Glutamatergic neuron (in vitro differentiated cells): ENCODE measurements at regions not wholly inside any gene's neighbourhood (a gene's known extent, or its start where the extent isn't known, plus 50 kb on each side); places are given as distances from the start of the nearest gene placed in this dataset.

ENCODE experiments used
- DNase-seq: peaks from one replicate; pipeline ENCODE4 v3.0.0; 2022
- H3K27ac Mint-ChIP-seq: one replicate; pipeline ENCODE4 v1.8.0; 2020; ENCODE audit warnings: mild to moderate bottlenecking, mixed read lengths, inconsistent platforms; ENCODE audit not compliant: unreplicated experiment
- H3K27me3 Mint-ChIP-seq: one replicate; pipeline ENCODE4 v1.8.0; 2020; ENCODE audit warnings: mild to moderate bottlenecking, moderate library complexity, mixed read lengths, inconsistent platforms; ENCODE audit not compliant: unreplicated experiment
- H3K36me3 Mint-ChIP-seq: one replicate; pipeline ENCODE4 v1.8.0; 2020; ENCODE audit warnings: mild to moderate bottlenecking, mixed read lengths, inconsistent platforms; ENCODE audit not compliant: unreplicated experiment
- H3K4me1 Mint-ChIP-seq: one replicate; pipeline ENCODE4 v1.8.0; 2020; ENCODE audit warnings: mild to moderate bottlenecking, low read depth, mixed read lengths, inconsistent platforms; ENCODE audit not compliant: unreplicated experiment
- H3K4me3 Mint-ChIP-seq: one replicate; pipeline ENCODE4 v1.8.0; 2020; ENCODE audit warnings: mild to moderate bottlenecking, mixed read lengths, inconsistent platforms; ENCODE audit not compliant: unreplicated experiment
- H3K9me3 Mint-ChIP-seq: one replicate; pipeline ENCODE4 v1.8.0; 2020; ENCODE audit warnings: mild to moderate bottlenecking, moderate library complexity, mixed read lengths, inconsistent platforms; ENCODE audit not compliant: unreplicated experiment
- TF ChIP-seq, protein P1 (sequence below): fragments of 200-600 bp; sonication (generic); IDR thresholded peaks from one replicate; pipeline ENCODE4 v1.5.0; 2021; ENCODE audit not compliant: partially characterized antibody, unreplicated experiment

DNA sequence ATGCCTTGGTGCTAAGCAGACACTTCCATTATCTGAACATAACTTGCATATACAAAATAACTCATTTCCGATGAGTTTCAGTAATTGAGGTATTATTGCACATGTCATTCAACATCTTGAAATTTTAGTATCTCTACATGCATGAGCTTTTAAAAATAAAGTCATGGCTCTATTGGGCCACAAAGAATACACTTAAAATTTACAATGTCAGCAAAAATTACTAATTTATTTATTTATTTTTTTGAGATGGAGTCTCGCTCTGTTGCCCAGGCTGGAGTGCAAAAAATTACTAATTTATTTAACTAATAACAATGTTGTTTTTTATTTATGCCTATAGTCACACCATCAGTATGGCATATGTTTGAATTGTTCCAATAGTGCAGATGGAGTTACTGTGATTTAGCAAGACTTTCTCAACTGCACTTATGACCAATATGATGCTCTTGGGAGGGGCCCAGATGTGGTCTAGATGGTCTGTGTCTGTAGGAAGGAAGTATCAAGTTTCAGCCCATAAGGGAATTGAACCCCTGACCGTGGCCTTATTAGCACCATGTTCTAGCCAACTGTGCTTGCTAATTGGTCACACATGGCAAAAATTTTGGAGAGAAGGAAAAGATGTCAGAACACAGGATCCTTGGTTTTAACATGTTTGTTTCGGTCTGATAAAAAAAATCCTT, 370.7 kb upstream of the TSHZ2 start:
- peaks cover 6% of the 10 kb centered on the region for H3K4me1 Mint-ChIP-seq

DNA sequence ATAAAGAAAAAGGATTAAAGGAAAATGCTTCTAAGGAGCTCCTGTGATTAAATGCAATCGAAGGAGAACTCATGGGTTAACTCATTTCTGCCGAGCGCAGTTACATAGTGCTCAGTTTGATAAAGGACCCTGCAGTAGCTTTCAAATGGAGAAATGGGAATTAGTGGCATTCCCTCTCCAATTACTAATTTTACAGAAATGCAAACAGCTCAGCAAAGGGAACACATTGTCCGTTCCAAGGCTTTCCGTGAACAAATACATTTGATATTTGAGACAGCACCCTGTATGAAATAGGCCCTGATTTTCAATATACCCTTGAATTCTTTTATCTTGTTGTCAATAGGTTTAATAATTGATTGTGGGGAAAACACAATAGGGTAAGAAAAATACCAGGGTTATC, 375.9 kb upstream of the TSHZ2 start:
- Mint-ChIP-seq H3K9me3 (no peaks in the 10 kb centered on the region), H3K36me3 (no peaks in the 10 kb centered on the region), H3K4me1 (no peaks in the 10 kb centered on the region), H3K27ac (no peak overlapping the region), H3K27me3 (no peaks in the 10 kb centered on the region), H3K4me3 (no peak overlapping the region)
- TF ChIP-seq, protein P1, sequence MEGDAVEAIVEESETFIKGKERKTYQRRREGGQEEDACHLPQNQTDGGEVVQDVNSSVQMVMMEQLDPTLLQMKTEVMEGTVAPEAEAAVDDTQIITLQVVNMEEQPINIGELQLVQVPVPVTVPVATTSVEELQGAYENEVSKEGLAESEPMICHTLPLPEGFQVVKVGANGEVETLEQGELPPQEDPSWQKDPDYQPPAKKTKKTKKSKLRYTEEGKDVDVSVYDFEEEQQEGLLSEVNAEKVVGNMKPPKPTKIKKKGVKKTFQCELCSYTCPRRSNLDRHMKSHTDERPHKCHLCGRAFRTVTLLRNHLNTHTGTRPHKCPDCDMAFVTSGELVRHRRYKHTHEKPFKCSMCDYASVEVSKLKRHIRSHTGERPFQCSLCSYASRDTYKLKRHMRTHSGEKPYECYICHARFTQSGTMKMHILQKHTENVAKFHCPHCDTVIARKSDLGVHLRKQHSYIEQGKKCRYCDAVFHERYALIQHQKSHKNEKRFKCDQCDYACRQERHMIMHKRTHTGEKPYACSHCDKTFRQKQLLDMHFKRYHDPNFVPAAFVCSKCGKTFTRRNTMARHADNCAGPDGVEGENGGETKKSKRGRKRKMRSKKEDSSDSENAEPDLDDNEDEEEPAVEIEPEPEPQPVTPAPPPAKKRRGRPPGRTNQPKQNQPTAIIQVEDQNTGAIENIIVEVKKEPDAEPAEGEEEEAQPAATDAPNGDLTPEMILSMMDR: no peak
- no peak for DNase-seq

More for the DNA sequence above, 370.7 kb upstream of the TSHZ2 start:
- DNase-seq: peak; percentile 22
- TF ChIP-seq, protein P1: no peak
- Mint-ChIP-seq H3K27me3 (peaks cover 5% of the 10 kb centered on the region), H3K27ac (peak overlapping the region; percentile 86), H3K4me3 (no peak overlapping the region), H3K36me3 (peaks cover 6% of the 10 kb centered on the region), H3K9me3 (no peaks in the 10 kb centered on the region)

DNA sequence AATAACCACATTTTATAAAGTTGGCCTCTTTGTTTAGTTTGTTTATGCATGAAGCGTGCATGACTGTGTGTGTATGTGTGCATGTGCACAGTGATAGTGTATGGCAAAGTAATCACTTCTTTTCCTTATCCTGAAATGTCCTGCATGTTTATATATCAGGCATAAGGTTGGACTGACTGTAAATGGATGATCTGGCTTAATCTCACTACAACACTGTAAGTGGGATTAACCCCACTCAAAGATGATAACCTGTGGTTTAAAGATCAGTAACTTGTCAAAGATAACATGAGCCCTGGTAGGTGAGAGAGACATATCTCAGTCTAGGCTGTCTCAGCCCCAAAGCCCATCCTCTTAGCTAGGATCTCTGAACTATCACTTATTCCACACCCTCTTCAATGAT, 376.6 kb upstream of the TSHZ2 start:
- peaks cover 1% of the 10 kb centered on the region for H3K27me3 Mint-ChIP-seq
- H3K9me3 Mint-ChIP-seq: no peaks in the 10 kb centered on the region
- no peak overlapping the region for H3K4me3 Mint-ChIP-seq
- no peak for DNase-seq
- H3K27ac Mint-ChIP-seq: no peak overlapping the region
- TF ChIP-seq, protein P1: no peak
- no peaks in the 10 kb centered on the region for H3K36me3 Mint-ChIP-seq
- no peaks in the 10 kb centered on the region for H3K4me1 Mint-ChIP-seq

DNA sequence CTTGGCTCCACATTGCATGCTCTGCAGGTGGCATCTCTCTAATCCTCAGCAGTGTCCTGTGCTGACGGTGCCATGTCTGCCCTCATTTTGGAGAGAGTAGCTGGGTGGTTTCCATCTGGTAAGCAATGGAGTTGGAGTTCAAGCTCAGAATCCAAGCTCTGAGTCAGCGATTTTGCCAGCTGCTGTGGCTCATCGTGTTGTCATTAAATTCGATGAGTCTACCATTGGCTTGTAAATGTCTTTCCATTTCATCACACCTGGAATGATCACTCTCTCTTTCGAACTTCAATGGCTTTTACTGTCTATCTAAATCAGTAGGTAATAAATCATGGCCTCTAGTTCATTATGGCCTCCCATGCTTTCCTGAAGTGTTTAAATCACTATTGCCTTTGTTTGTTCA, 378.5 kb upstream of the TSHZ2 start:
- no peak overlapping the region for H3K27ac Mint-ChIP-seq
- no peak overlapping the region for H3K4me3 Mint-ChIP-seq
- H3K9me3 Mint-ChIP-seq: no peaks in the 10 kb centered on the region
- TF ChIP-seq, protein P1: no peak
- peaks cover 2% of the 10 kb centered on the region for H3K27me3 Mint-ChIP-seq
- H3K36me3 Mint-ChIP-seq: no peaks in the 10 kb centered on the region
- no peak for DNase-seq
- H3K4me1 Mint-ChIP-seq: no peaks in the 10 kb centered on the region

DNA sequence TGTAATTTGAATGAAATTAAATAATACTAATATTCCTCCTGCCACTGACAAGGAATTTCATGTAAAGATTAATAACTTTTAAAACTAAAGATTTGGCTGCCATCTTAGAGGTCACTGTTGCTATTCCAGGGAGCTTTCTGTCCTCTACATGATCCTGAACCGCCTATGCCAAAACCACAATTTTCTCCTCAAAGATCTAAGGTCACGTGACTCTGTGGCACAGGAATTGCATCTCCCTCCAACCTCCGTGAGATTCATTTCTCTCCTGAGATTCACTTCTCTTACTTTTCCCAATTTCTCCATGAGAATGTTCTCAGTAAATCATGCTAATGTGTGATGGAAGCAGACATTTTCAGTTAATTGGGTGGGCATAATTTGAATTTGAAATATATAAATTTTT, 379.6 kb upstream of the TSHZ2 start:
- no peak for DNase-seq
- no peaks in the 10 kb centered on the region for H3K9me3 Mint-ChIP-seq
- no peak overlapping the region for H3K4me3 Mint-ChIP-seq
- no peak overlapping the region for H3K27ac Mint-ChIP-seq
- no peaks in the 10 kb centered on the region for H3K36me3 Mint-ChIP-seq
- no peaks in the 10 kb centered on the region for H3K4me1 Mint-ChIP-seq
- peaks cover 2% of the 10 kb centered on the region for H3K27me3 Mint-ChIP-seq
- TF ChIP-seq, protein P1: no peak
